K562 (cell line): ENCODE measurements at regions not wholly inside any gene's neighbourhood (a gene's known extent, or its start where the extent isn't known, plus 50 kb on each side); places are given as distances from the start of the nearest gene placed in this dataset.

ENCODE experiments used
- ATAC-seq: fragments of 200-7000 bp; cut with Tn5 transposase; 3 replicates; pipeline ENCODE4 v1.9.1; 2020; ENCODE audit warnings: moderate library complexity
- BruUV-seq: library from RNA; stranded (reverse); fragments of 400-500 nt; replicated peaks from 2 replicates; lab custom pipeline; 2021; lab: Mats Ljungman, UMichigan
- CTCF ChIA-PET: fragments of 300-600 bp; formaldehyde crosslinking; extraction: SDS; loops from one replicate; lab custom pipeline; 2021; ENCODE audit warnings: low intra/inter-chr PET ratio; lab: Yijun Ruan, JAX
- POLR2A ChIA-PET: fragments of 300-600, 350-650 bp; sonication (Branson Sonifier 250); formaldehyde crosslinking; extraction: SDS; loops from one replicate; lab custom pipeline; 2021; ENCODE audit warnings: antibody characterized with exemption, inconsistent platforms; lab: Yijun Ruan, JAX
- DNase-seq, 4 experiments: peaks; one replicate each; pipeline versions ENCODE4 v3.0.0 to v3.0.0-alpha.2; 2011 to 2018; ENCODE audit warnings: low spot score in 3 of 4, mixed read lengths in 3 of 4; ENCODE audit errors: extremely low read depth in 1 of 4
- FAIRE-seq: peaks from 2 replicates; lab custom pipeline; 2011; peaks lifted over from hg19 to GRCh38; lab: Jason Lieb, UNC
- H2AFZ ChIP-seq: 2 replicates; pipeline ENCODE4 v1.6.0; 2011; ENCODE audit warnings: low read depth, low read length, control low read depth, inconsistent platforms
- H3K27ac ChIP-seq: fragments of 200-600 bp; 3 replicates; pipeline ENCODE4 v1.8.0; 2011; ENCODE audit warnings: low read depth, mild to moderate bottlenecking, control low read depth, inconsistent platforms, low read length, moderate library complexity, mixed read lengths; ENCODE audit errors: extremely low read depth
- H3K27me3 ChIP-seq, 2 experiments: fragments of 300-600 bp in 1 of 2; 2 replicates in 1 of 2; 3 replicates in 1 of 2; pipeline versions ENCODE4 v1.6.0 to v1.8.0; 2011; ENCODE audit warnings: inconsistent platforms in 2 of 2, low read length in 2 of 2, mild to moderate bottlenecking in 1 of 2, mixed read lengths in 1 of 2, moderate library complexity in 1 of 2; ENCODE audit not compliant: control insufficient read depth in 2 of 2, insufficient read depth in 2 of 2
- H3K36me3 ChIP-seq: fragments of 300-600 bp; 3 replicates; pipeline ENCODE4 v1.8.0; 2011; ENCODE audit warnings: mild to moderate bottlenecking, low read length, inconsistent platforms; ENCODE audit not compliant: control insufficient read depth, insufficient read depth
- H3K4me1 ChIP-seq, 2 experiments: fragments of 200-600 bp in 1 of 2; replicated peaks in 1 of 2; 2 replicates in 1 of 2; 3 replicates in 1 of 2; pipeline versions ENCODE4 v1.5.1 to v1.8.0; 2011; ENCODE audit warnings: inconsistent platforms in 2 of 2, low read length in 2 of 2, mild to moderate bottlenecking in 1 of 2, mixed read lengths in 1 of 2, moderate library complexity in 1 of 2; ENCODE audit not compliant: control insufficient read depth in 2 of 2, insufficient read depth in 2 of 2
- H3K4me2 ChIP-seq: 2 replicates; pipeline ENCODE4 v1.6.1; 2011; ENCODE audit warnings: low read length, control low read depth, inconsistent platforms, mixed read lengths; ENCODE audit not compliant: insufficient read depth
- H3K4me3 ChIP-seq: fragments of 200-600 bp; sonication (generic), shearing (Covaris generic); 2 replicates; pipeline ENCODE4 v1.5.1; 2016; ENCODE audit warnings: control low read depth, inconsistent platforms
- H3K79me2 ChIP-seq: fragments of 200-600 bp; 3 replicates; pipeline ENCODE4 v1.8.0; 2011; ENCODE audit warnings: low read length, inconsistent platforms; ENCODE audit not compliant: control insufficient read depth, insufficient read depth
- H3K9ac ChIP-seq, 2 experiments: 2 replicates each; pipeline versions ENCODE4 v1.6.0 to v1.6.1; 2011; ENCODE audit warnings: low read depth in 2 of 2, low read length in 2 of 2, control low read depth in 1 of 2, inconsistent platforms in 1 of 2, mild to moderate bottlenecking in 1 of 2, mixed read lengths in 1 of 2; ENCODE audit not compliant: insufficient read depth in 1 of 2
- H3K9me1 ChIP-seq: one replicate; pipeline ENCODE4 v1.6.0; 2011; ENCODE audit warnings: inconsistent platforms, mild to moderate bottlenecking, low read length, moderate library complexity; ENCODE audit not compliant: control insufficient read depth, insufficient read depth
- H3K9me3 ChIP-seq: replicated peaks from 2 replicates; pipeline ENCODE4 v1.5.1; 2011; ENCODE audit warnings: low read depth, low read length, inconsistent platforms; ENCODE audit not compliant: control insufficient read depth, insufficient read depth
- H4K20me1 ChIP-seq: replicated peaks from 2 replicates; pipeline ENCODE4 v1.6.1; 2011; ENCODE audit warnings: low read length, inconsistent platforms, mixed read lengths; ENCODE audit not compliant: control insufficient read depth, insufficient read depth
- ARID1B ChIP-seq: fragments of 450-650 bp; IDR thresholded peaks from 2 replicates; pipeline ENCODE4 v1.6.1; 2016; ENCODE audit warnings: antibody characterized with exemption, mild to moderate bottlenecking, inconsistent platforms
- GTF2E2 ChIP-seq: fragments of 200-800 bp; sonication (Bioruptor generic); IDR thresholded peaks from 2 replicates; pipeline ENCODE4 v1.6.1; 2016; ENCODE audit warnings: missing genetic modification characterization, missing compliant biosample characterization
- NCOR1 ChIP-seq: fragments of 450-650 bp; IDR thresholded peaks from 2 replicates; pipeline ENCODE4 v1.6.1; 2016; ENCODE audit warnings: mild to moderate bottlenecking, moderate library complexity
- PHB ChIP-seq: fragments of 250-450 bp; sonication (Bioruptor Pico); IDR thresholded peaks from 2 replicates; pipeline ENCODE4 v1.5.0; 2021
- POLR2H ChIP-seq: IDR thresholded peaks from 2 replicates; pipeline ENCODE4 v1.6.1; 2016; ENCODE audit warnings: missing genetic modification characterization, low read depth, mild to moderate bottlenecking, control low read depth, missing compliant biosample characterization, moderate library complexity
- TARDBP ChIP-seq: fragments of 450-650 bp; IDR thresholded peaks from 2 replicates; pipeline ENCODE4 v1.6.1; 2016
- TEAD1 ChIP-seq, 2 experiments: fragments of 450-650 bp in 1 of 2; sonication (generic) in 1 of 2; formaldehyde crosslinking; IDR thresholded peaks; 2 replicates each; pipeline versions ENCODE4 v1.4.0 to v1.8.0; 2020 to 2022; ENCODE audit warnings: mild to moderate bottlenecking in 2 of 2, missing genetic modification reagents in 1 of 2
- YY1 ChIP-seq, 3 experiments: IDR thresholded peaks; 2 replicates each; pipeline ENCODE4 v1.6.1; 2011; ENCODE audit warnings: low read length in 2 of 3, mild to moderate bottlenecking in 2 of 3, moderate library complexity in 2 of 3, borderline replicate concordance in 1 of 3, control low read depth in 1 of 3, low read depth in 1 of 3; ENCODE audit not compliant: insufficient read depth in 3 of 3, insufficient replicate concordance in 2 of 3, control insufficient read depth in 1 of 3, insufficient read length in 1 of 3; ENCODE audit errors: extremely low read depth in 1 of 3
- ZNF561 ChIP-seq: fragments of 450-650 bp; formaldehyde crosslinking; conservative IDR thresholded peaks from 2 replicates; pipeline ENCODE4 v1.4.0; 2020; ENCODE audit warnings: mild to moderate bottlenecking, moderate library complexity
- ZNF699 ChIP-seq: fragments of 250-450 bp; sonication (Bioruptor Pico); IDR thresholded peaks from 2 replicates; pipeline ENCODE4 v1.8.0; 2021; ENCODE audit warnings: mild to moderate bottlenecking, moderate library complexity; ENCODE audit not compliant: insufficient replicate concordance
- WGBS: fragments of 100-300 bp; shearing (Covaris generic); methylation state at CpG from one replicate; pipeline ENCODE4 v1.1.6; 2016; ENCODE audit warnings: low coverage, mixed read lengths; ENCODE audit not compliant: insufficient coverage; ENCODE audit errors: missing lambda C conversion rate; 5-methylcytosine and 5-hydroxymethylcytosine counted together
- in situ Hi-C: fragments of 300-500 bp; cut with MboI; formaldehyde crosslinking; loops from 4 replicates; pipeline ENCODE4 v1.15.0; 2018; ENCODE audit warnings: inconsistent platforms, mixed read lengths
- intact Hi-C: fragments of 100-400 bp; cut with micrococcal nuclease; formaldehyde crosslinking; loops from 2 replicates; pipeline ENCODE4 v1.14.2; 2022
- TF ChIP-seq, protein P1 (sequence below): sonication (generic); formaldehyde crosslinking; IDR thresholded peaks from 2 replicates; pipeline ENCODE4 v1.8.0; 2022; ENCODE audit warnings: missing genetic modification reagents, mild to moderate bottlenecking, borderline replicate concordance
- TF ChIP-seq, protein P2 (sequence below): sonication (generic); formaldehyde crosslinking; IDR thresholded peaks from 2 replicates; pipeline ENCODE4 v1.8.0; 2022; ENCODE audit warnings: mild to moderate bottlenecking, missing genetic modification reagents
- TF ChIP-seq, protein P3 (sequence below): fragments of 250-450 bp; sonication (Bioruptor Pico); IDR thresholded peaks from 2 replicates; pipeline ENCODE4 v1.5.0; 2020; ENCODE audit warnings: mild to moderate bottlenecking, borderline replicate concordance
- TF ChIP-seq, protein P4 (sequence below): sonication (generic); IDR thresholded peaks from 2 replicates; pipeline ENCODE4 v1.6.1; 2016
- TF ChIP-seq, protein P5 (sequence below), 2 experiments: IDR thresholded peaks; 2 replicates each; pipeline ENCODE4 v1.6.1; 2012; ENCODE audit warnings: improper control_type of control experiment in 2 of 2, low read depth in 2 of 2, low read length in 2 of 2, borderline replicate concordance in 1 of 2

DNA sequence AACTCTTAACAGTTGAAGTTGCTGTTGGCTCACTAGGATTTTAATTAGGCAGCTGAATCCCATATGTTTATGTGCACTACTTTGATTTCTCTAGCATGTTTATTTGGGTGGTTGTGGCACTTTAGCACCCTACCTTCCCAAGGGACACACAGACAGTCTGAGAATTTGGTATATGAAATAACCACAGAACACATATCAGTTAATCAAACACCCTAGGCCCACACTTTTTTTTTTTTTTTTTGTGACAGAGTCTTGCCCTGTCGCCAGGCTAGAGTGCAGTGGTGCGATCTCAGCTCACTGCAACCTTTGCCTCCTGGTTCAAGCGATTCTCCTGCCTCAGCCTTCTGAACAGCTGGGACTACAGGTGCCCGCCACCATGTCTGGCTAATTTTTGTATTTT lies 130.5 kb downstream of the DCK start:
- no peak for FAIRE-seq
- Histone ChIP-seq H4K20me1 (no peaks in the 10 kb centered on the region), H3K27me3 (no peaks in the 10 kb centered on the region), H3K4me1 (no peaks in the 10 kb centered on the region), H2AFZ (no peak overlapping the region), H3K9ac (no peak overlapping the region), H3K9me3 (no peaks in the 10 kb centered on the region), H3K79me2 (no peaks in the 10 kb centered on the region), H3K36me3 (no peaks in the 10 kb centered on the region), H3K4me3 (no peak overlapping the region), H3K4me2 (no peak overlapping the region), H3K27ac (no peak overlapping the region), H3K9me1 (no peaks in the 10 kb centered on the region)
- no peak for ATAC-seq
- CTCF ChIA-PET: no interaction called here
- no TSS peak for BruUV-seq
- DNase-seq: no peak
- in situ Hi-C loops: no loop called here
- TF ChIP-seq TEAD1 (CRISPR knock-in tag; IDR thresholded peaks at IDR 0.05) (no peak), TARDBP (no peak), PHB (CRISPR knock-in tag) (no peak), ZNF561 (no peak), YY1 (IDR thresholded peaks at IDR 0.05; ENCODE audit: borderline replicate concordance in 1 of 3, control insufficient read depth in 1 of 3, extremely low read depth in 1 of 3, insufficient read depth in 3 of 3, insufficient read length in 1 of 3, insufficient replicate concordance in 2 of 3, low read depth in 1 of 3, low read length in 2 of 3) (no peak), ARID1B (no peak), GTF2E2 (tag) (no peak), ZNF699 (CRISPR knock-in tag) (no peak), POLR2H (tag) (no peak), NCOR1 (no peak)
- TF ChIP-seq, protein P1, sequence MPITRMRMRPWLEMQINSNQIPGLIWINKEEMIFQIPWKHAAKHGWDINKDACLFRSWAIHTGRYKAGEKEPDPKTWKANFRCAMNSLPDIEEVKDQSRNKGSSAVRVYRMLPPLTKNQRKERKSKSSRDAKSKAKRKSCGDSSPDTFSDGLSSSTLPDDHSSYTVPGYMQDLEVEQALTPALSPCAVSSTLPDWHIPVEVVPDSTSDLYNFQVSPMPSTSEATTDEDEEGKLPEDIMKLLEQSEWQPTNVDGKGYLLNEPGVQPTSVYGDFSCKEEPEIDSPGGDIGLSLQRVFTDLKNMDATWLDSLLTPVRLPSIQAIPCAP: no peak
- TF ChIP-seq, protein P2, sequence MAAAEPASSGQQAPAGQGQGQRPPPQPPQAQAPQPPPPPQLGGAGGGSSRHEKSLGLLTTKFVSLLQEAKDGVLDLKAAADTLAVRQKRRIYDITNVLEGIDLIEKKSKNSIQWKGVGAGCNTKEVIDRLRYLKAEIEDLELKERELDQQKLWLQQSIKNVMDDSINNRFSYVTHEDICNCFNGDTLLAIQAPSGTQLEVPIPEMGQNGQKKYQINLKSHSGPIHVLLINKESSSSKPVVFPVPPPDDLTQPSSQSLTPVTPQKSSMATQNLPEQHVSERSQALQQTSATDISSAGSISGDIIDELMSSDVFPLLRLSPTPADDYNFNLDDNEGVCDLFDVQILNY (CRISPR knock-in tag): no peak
- TF ChIP-seq, protein P3, sequence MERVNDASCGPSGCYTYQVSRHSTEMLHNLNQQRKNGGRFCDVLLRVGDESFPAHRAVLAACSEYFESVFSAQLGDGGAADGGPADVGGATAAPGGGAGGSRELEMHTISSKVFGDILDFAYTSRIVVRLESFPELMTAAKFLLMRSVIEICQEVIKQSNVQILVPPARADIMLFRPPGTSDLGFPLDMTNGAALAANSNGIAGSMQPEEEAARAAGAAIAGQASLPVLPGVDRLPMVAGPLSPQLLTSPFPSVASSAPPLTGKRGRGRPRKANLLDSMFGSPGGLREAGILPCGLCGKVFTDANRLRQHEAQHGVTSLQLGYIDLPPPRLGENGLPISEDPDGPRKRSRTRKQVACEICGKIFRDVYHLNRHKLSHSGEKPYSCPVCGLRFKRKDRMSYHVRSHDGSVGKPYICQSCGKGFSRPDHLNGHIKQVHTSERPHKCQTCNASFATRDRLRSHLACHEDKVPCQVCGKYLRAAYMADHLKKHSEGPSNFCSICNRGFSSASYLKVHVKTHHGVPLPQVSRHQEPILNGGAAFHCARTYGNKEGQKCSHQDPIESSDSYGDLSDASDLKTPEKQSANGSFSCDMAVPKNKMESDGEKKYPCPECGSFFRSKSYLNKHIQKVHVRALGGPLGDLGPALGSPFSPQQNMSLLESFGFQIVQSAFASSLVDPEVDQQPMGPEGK (CRISPR knock-in tag): no peak
- TF ChIP-seq, protein P4, sequence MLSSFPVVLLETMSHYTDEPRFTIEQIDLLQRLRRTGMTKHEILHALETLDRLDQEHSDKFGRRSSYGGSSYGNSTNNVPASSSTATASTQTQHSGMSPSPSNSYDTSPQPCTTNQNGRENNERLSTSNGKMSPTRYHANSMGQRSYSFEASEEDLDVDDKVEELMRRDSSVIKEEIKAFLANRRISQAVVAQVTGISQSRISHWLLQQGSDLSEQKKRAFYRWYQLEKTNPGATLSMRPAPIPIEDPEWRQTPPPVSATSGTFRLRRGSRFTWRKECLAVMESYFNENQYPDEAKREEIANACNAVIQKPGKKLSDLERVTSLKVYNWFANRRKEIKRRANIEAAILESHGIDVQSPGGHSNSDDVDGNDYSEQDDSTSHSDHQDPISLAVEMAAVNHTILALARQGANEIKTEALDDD: no peak
- TF ChIP-seq, protein P5, sequence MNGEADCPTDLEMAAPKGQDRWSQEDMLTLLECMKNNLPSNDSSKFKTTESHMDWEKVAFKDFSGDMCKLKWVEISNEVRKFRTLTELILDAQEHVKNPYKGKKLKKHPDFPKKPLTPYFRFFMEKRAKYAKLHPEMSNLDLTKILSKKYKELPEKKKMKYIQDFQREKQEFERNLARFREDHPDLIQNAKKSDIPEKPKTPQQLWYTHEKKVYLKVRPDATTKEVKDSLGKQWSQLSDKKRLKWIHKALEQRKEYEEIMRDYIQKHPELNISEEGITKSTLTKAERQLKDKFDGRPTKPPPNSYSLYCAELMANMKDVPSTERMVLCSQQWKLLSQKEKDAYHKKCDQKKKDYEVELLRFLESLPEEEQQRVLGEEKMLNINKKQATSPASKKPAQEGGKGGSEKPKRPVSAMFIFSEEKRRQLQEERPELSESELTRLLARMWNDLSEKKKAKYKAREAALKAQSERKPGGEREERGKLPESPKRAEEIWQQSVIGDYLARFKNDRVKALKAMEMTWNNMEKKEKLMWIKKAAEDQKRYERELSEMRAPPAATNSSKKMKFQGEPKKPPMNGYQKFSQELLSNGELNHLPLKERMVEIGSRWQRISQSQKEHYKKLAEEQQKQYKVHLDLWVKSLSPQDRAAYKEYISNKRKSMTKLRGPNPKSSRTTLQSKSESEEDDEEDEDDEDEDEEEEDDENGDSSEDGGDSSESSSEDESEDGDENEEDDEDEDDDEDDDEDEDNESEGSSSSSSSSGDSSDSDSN (IDR thresholded peaks at IDR 0.05; ENCODE audit: borderline replicate concordance in 1 of 2, low read depth in 2 of 2, low read length in 2 of 2): no peak
- POLR2A ChIA-PET: no interaction called here
- intact Hi-C loops: no loop called here
- 2% methylated on average over 4 of the region's 4 CpGs for WGBS
